ENCODE measurements at regions not wholly inside any gene's neighbourhood (a gene's known extent, or its start where the extent isn't known, plus 50 kb on each side); places are given as distances from the start of the nearest gene placed in this dataset.

GRCh38 chr10:47101807-47102206, 190.6 kb downstream of the PTPN20 start:
- Histone ChIP-seq H3K36me3 (ENCODE audit: control insufficient read depth in 2 of 2, insufficient read depth in 2 of 2, low read length in 2 of 2) (no peaks in the 10 kb centered on the region), H3K9me3 (ENCODE audit: control insufficient read depth in 2 of 2, low read length in 2 of 2) (no peaks in the 10 kb centered on the region), H3K4me3 (ENCODE audit: low read length in 2 of 2) (no peak overlapping the region), H3K9ac (ENCODE audit: low read depth in 1 of 2, low read length in 2 of 2) (no peak overlapping the region), H3K4me1 (ENCODE audit: control insufficient read depth in 2 of 2, insufficient read depth in 2 of 2, low read length in 2 of 2) (no peaks in the 10 kb centered on the region), H3K27me3 (ENCODE audit: control insufficient read depth in 2 of 2, insufficient read depth in 2 of 2, low read length in 2 of 2) (no peaks in the 10 kb centered on the region), H3K27ac (ENCODE audit: low read depth in 2 of 2, low read length in 2 of 2) (no peak overlapping the region)

- Histone ChIP-seq H3K27ac (ENCODE audit: low read depth in 2 of 2, low read length in 2 of 2) (no peak overlapping the region), H3K4me3 (ENCODE audit: low read length in 2 of 2) (no peak overlapping the region), H3K36me3 (ENCODE audit: control insufficient read depth in 2 of 2, insufficient read depth in 2 of 2, low read length in 2 of 2) (no peaks in the 10 kb centered on the region), H3K9me3 (ENCODE audit: control insufficient read depth in 2 of 2, low read length in 2 of 2) (no peaks in the 10 kb centered on the region), H3K27me3 (ENCODE audit: control insufficient read depth in 2 of 2, insufficient read depth in 2 of 2, low read length in 2 of 2) (no peaks in the 10 kb centered on the region), H3K4me1 (ENCODE audit: control insufficient read depth in 2 of 2, insufficient read depth in 2 of 2, low read length in 2 of 2) (no peaks in the 10 kb centered on the region), H3K9ac (ENCODE audit: low read depth in 1 of 2, low read length in 2 of 2) (no peak overlapping the region)
Measured at GRCh38 chr10:47104151-47104605, 192.9 kb downstream of the PTPN20 start.

GRCh38 chr10:47104786-47105385, 193.7 kb downstream of the PTPN20 start:
- Histone ChIP-seq H3K9ac (ENCODE audit: low read depth in 1 of 2, low read length in 2 of 2) (no peak overlapping the region), H3K4me1 (ENCODE audit: control insufficient read depth in 2 of 2, insufficient read depth in 2 of 2, low read length in 2 of 2) (no peaks in the 10 kb centered on the region), H3K9me3 (ENCODE audit: control insufficient read depth in 2 of 2, low read length in 2 of 2) (no peaks in the 10 kb centered on the region), H3K27ac (ENCODE audit: low read depth in 2 of 2, low read length in 2 of 2) (no peak overlapping the region), H3K4me3 (ENCODE audit: low read length in 2 of 2) (no peak overlapping the region), H3K36me3 (ENCODE audit: control insufficient read depth in 2 of 2, insufficient read depth in 2 of 2, low read length in 2 of 2) (no peaks in the 10 kb centered on the region), H3K27me3 (ENCODE audit: control insufficient read depth in 2 of 2, insufficient read depth in 2 of 2, low read length in 2 of 2) (no peaks in the 10 kb centered on the region)

GRCh38 chr10:47107007-47107747, 192.8 kb upstream of the GDF10 start:
- no peak overlapping the region for H3K4me3 ChIP-seq (ENCODE audit: low read length in 2 of 2)
- H3K27ac ChIP-seq (ENCODE audit: low read depth in 2 of 2, low read length in 2 of 2): no peak overlapping the region
- H3K9me3 ChIP-seq (ENCODE audit: control insufficient read depth in 2 of 2, low read length in 2 of 2): no peaks in the 10 kb centered on the region
- no peak overlapping the region for H3K9ac ChIP-seq (ENCODE audit: low read depth in 1 of 2, low read length in 2 of 2)
- H3K4me1 ChIP-seq (ENCODE audit: control insufficient read depth in 2 of 2, insufficient read depth in 2 of 2, low read length in 2 of 2): no peaks in the 10 kb centered on the region
- no peaks in the 10 kb centered on the region for H3K36me3 ChIP-seq (ENCODE audit: control insufficient read depth in 2 of 2, insufficient read depth in 2 of 2, low read length in 2 of 2)
- H3K27me3 ChIP-seq (ENCODE audit: control insufficient read depth in 2 of 2, insufficient read depth in 2 of 2, low read length in 2 of 2): no peaks in the 10 kb centered on the region

- Histone ChIP-seq H3K4me1 (ENCODE audit: control insufficient read depth in 2 of 2, insufficient read depth in 2 of 2, low read length in 2 of 2) (no peaks in the 10 kb centered on the region), H3K9ac (ENCODE audit: low read depth in 1 of 2, low read length in 2 of 2) (no peak overlapping the region), H3K9me3 (ENCODE audit: control insufficient read depth in 2 of 2, low read length in 2 of 2) (no peaks in the 10 kb centered on the region), H3K4me3 (ENCODE audit: low read length in 2 of 2) (no peak overlapping the region), H3K36me3 (ENCODE audit: control insufficient read depth in 2 of 2, insufficient read depth in 2 of 2, low read length in 2 of 2) (no peaks in the 10 kb centered on the region), H3K27ac (ENCODE audit: low read depth in 2 of 2, low read length in 2 of 2) (no peak overlapping the region), H3K27me3 (ENCODE audit: control insufficient read depth in 2 of 2, insufficient read depth in 2 of 2, low read length in 2 of 2) (no peaks in the 10 kb centered on the region)
Measured at GRCh38 chr10:47109906-47110305, 190.1 kb upstream of the GDF10 start.

- no peaks in the 10 kb centered on the region for H3K4me1 ChIP-seq (ENCODE audit: control insufficient read depth in 2 of 2, insufficient read depth in 2 of 2, low read length in 2 of 2)
- no peak overlapping the region for H3K4me3 ChIP-seq (ENCODE audit: low read length in 2 of 2)
- no peaks in the 10 kb centered on the region for H3K27me3 ChIP-seq (ENCODE audit: control insufficient read depth in 2 of 2, insufficient read depth in 2 of 2, low read length in 2 of 2)
- H3K27ac ChIP-seq (ENCODE audit: low read depth in 2 of 2, low read length in 2 of 2): no peak overlapping the region
- H3K9ac ChIP-seq (ENCODE audit: low read depth in 1 of 2, low read length in 2 of 2): no peak overlapping the region
- H3K36me3 ChIP-seq (ENCODE audit: control insufficient read depth in 2 of 2, insufficient read depth in 2 of 2, low read length in 2 of 2): no peaks in the 10 kb centered on the region
- H3K9me3 ChIP-seq (ENCODE audit: control insufficient read depth in 2 of 2, low read length in 2 of 2): no peaks in the 10 kb centered on the region
Measured at GRCh38 chr10:47111329-47111862, 188.6 kb upstream of the GDF10 start.

- H3K4me1 ChIP-seq (ENCODE audit: control insufficient read depth in 2 of 2, insufficient read depth in 2 of 2, low read length in 2 of 2): no peaks in the 10 kb centered on the region
- no peak overlapping the region for H3K4me3 ChIP-seq (ENCODE audit: low read length in 2 of 2)
- H3K27ac ChIP-seq (ENCODE audit: low read depth in 2 of 2, low read length in 2 of 2): no peak overlapping the region
- no peaks in the 10 kb centered on the region for H3K36me3 ChIP-seq (ENCODE audit: control insufficient read depth in 2 of 2, insufficient read depth in 2 of 2, low read length in 2 of 2)
- H3K9ac ChIP-seq (ENCODE audit: low read depth in 1 of 2, low read length in 2 of 2): no peak overlapping the region
- no peaks in the 10 kb centered on the region for H3K9me3 ChIP-seq (ENCODE audit: control insufficient read depth in 2 of 2, low read length in 2 of 2)
- H3K27me3 ChIP-seq (ENCODE audit: control insufficient read depth in 2 of 2, insufficient read depth in 2 of 2, low read length in 2 of 2): no peaks in the 10 kb centered on the region
Measured at GRCh38 chr10:47112612-47113011, 187.4 kb upstream of the GDF10 start.

GRCh38 chr10:47113907-47114500, 186.0 kb upstream of the GDF10 start:
- H3K27me3 ChIP-seq (ENCODE audit: control insufficient read depth in 2 of 2, insufficient read depth in 2 of 2, low read length in 2 of 2): no peaks in the 10 kb centered on the region
- H3K27ac ChIP-seq (ENCODE audit: low read depth in 2 of 2, low read length in 2 of 2): no peak overlapping the region
- no peak overlapping the region for H3K9ac ChIP-seq (ENCODE audit: low read depth in 1 of 2, low read length in 2 of 2)
- no peaks in the 10 kb centered on the region for H3K4me1 ChIP-seq (ENCODE audit: control insufficient read depth in 2 of 2, insufficient read depth in 2 of 2, low read length in 2 of 2)
- H3K4me3 ChIP-seq (ENCODE audit: low read length in 2 of 2): no peak overlapping the region
- H3K9me3 ChIP-seq (ENCODE audit: control insufficient read depth in 2 of 2, low read length in 2 of 2): no peaks in the 10 kb centered on the region
- no peaks in the 10 kb centered on the region for H3K36me3 ChIP-seq (ENCODE audit: control insufficient read depth in 2 of 2, insufficient read depth in 2 of 2, low read length in 2 of 2)

GRCh38 chr10:47114680-47115186, 185.3 kb upstream of the GDF10 start:
- no peaks in the 10 kb centered on the region for H3K9me3 ChIP-seq (ENCODE audit: control insufficient read depth in 2 of 2, low read length in 2 of 2)
- H3K27me3 ChIP-seq (ENCODE audit: control insufficient read depth in 2 of 2, insufficient read depth in 2 of 2, low read length in 2 of 2): no peaks in the 10 kb centered on the region
- H3K27ac ChIP-seq (ENCODE audit: low read depth in 2 of 2, low read length in 2 of 2): no peak overlapping the region
- no peak overlapping the region for H3K9ac ChIP-seq (ENCODE audit: low read depth in 1 of 2, low read length in 2 of 2)
- no peak overlapping the region for H3K4me3 ChIP-seq (ENCODE audit: low read length in 2 of 2)
- no peaks in the 10 kb centered on the region for H3K4me1 ChIP-seq (ENCODE audit: control insufficient read depth in 2 of 2, insufficient read depth in 2 of 2, low read length in 2 of 2)
- H3K36me3 ChIP-seq (ENCODE audit: control insufficient read depth in 2 of 2, insufficient read depth in 2 of 2, low read length in 2 of 2): no peaks in the 10 kb centered on the region

GRCh38 chr10:47115322-47115721, 184.7 kb upstream of the GDF10 start:
- Histone ChIP-seq H3K36me3 (ENCODE audit: control insufficient read depth in 2 of 2, insufficient read depth in 2 of 2, low read length in 2 of 2) (no peaks in the 10 kb centered on the region), H3K27ac (ENCODE audit: low read depth in 2 of 2, low read length in 2 of 2) (no peak overlapping the region), H3K9ac (ENCODE audit: low read depth in 1 of 2, low read length in 2 of 2) (no peak overlapping the region), H3K4me1 (ENCODE audit: control insufficient read depth in 2 of 2, insufficient read depth in 2 of 2, low read length in 2 of 2) (no peaks in the 10 kb centered on the region), H3K4me3 (ENCODE audit: low read length in 2 of 2) (no peak overlapping the region), H3K27me3 (ENCODE audit: control insufficient read depth in 2 of 2, insufficient read depth in 2 of 2, low read length in 2 of 2) (no peaks in the 10 kb centered on the region), H3K9me3 (ENCODE audit: control insufficient read depth in 2 of 2, low read length in 2 of 2) (no peaks in the 10 kb centered on the region)
